ENCODE measurements at regions not wholly inside any gene's neighbourhood (a gene's known extent, or its start where the extent isn't known, plus 50 kb on each side); places are given as distances from the start of the nearest gene placed in this dataset.

DNA sequence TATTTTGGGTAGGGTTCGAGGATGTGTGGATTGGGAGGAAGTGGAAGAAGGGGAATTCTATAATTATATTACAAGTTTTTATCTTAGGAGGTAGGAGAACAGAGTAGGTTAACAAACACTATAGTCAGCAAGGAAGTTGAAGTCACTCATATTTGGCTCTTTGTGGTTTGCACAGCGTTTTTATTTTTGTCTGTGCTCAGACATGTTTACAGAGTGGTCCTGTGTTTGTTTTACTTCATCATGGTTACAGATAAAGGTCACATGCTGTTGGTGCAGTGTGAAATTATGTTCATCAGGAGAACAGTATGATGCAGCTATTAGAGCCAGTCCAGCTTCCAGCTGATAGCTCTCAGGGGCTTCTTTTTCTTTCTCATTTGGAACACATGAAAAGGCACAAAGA lies 299.9 kb upstream of the SFRP2 start:
- H3K36me3 ChIP-seq: no peaks in the 10 kb centered on the region
- TF ChIP-seq POLR2A (IDR thresholded peaks at IDR 0.05): no peak
- TF ChIP-seq, protein P1, sequence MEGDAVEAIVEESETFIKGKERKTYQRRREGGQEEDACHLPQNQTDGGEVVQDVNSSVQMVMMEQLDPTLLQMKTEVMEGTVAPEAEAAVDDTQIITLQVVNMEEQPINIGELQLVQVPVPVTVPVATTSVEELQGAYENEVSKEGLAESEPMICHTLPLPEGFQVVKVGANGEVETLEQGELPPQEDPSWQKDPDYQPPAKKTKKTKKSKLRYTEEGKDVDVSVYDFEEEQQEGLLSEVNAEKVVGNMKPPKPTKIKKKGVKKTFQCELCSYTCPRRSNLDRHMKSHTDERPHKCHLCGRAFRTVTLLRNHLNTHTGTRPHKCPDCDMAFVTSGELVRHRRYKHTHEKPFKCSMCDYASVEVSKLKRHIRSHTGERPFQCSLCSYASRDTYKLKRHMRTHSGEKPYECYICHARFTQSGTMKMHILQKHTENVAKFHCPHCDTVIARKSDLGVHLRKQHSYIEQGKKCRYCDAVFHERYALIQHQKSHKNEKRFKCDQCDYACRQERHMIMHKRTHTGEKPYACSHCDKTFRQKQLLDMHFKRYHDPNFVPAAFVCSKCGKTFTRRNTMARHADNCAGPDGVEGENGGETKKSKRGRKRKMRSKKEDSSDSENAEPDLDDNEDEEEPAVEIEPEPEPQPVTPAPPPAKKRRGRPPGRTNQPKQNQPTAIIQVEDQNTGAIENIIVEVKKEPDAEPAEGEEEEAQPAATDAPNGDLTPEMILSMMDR (IDR thresholded peaks at IDR 0.05): no peak
- DNase-seq: no peak
- intact Hi-C loops (cut with DNase I): no loop called here
- WGBS, 2 donors: 50 to 53% methylated on average over 2 of the region's 2 CpGs
- H3K27ac ChIP-seq: no peak overlapping the region
- no peaks in the 10 kb centered on the region for H3K9me3 ChIP-seq
- H3K27me3 ChIP-seq: no peaks in the 10 kb centered on the region
- no peaks in the 10 kb centered on the region for H3K4me1 ChIP-seq
- no peak overlapping the region for H3K4me3 ChIP-seq (replicated peaks in 1 of 3)

DNA sequence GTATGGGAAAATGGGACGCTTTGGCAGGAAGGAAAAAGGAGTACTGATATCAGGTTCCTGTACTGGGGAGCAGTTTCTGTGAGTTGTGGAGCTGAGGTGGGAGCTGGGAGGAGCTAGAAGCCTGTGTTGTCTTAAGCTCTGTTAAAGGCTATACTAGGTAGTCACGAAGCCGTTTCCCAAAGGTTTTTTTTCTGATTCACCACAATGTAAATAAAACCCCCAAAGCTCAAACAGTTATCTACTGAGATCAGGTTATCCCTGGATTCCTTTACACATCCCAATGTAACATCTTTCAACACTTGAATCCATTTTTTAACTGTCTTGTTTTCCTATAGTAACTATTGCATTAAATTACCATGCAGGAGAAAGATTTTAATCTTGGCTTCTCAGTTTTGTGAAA lies 297.4 kb upstream of the SFRP2 start:
- Histone ChIP-seq H3K27me3 (no peaks in the 10 kb centered on the region), H3K4me3 (replicated peaks in 1 of 3) (no peak overlapping the region), H3K27ac (no peak overlapping the region), H3K36me3 (no peaks in the 10 kb centered on the region), H3K9me3 (no peaks in the 10 kb centered on the region), H3K4me1 (no peaks in the 10 kb centered on the region)
- no peak for TF ChIP-seq POLR2A (IDR thresholded peaks at IDR 0.05)
- TF ChIP-seq, protein P1 (IDR thresholded peaks at IDR 0.05): no peak
- DNase-seq: no peak
- intact Hi-C loops (cut with DNase I): no loop called here
- 26 to 39% methylated on average over 3 of the region's 3 CpGs for WGBS, 2 donors

DNA sequence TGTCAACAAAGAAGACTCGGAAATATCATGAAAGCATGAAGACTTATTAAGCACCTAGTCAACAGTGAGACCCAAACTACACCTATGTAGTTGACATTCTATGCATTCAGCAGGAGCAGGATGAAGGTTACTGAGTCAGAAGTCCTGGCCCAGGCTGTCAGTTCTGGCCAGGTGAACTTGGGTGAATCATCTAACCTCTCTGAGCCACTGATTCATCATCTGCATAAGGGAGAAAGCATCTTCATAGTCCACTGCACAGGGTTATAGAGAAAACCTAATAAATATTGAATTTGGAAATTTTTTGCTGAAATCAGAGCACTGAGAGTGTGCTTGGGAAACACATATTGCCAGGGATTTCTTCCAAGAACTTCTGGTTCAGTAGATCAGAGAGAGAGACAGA lies 296.0 kb upstream of the SFRP2 start:
- intact Hi-C loops (cut with DNase I): no loop called here
- no peak overlapping the region for H3K4me3 ChIP-seq (replicated peaks in 1 of 3)
- H3K4me1 ChIP-seq: no peaks in the 10 kb centered on the region
- no peak for DNase-seq
- no peak overlapping the region for H3K27ac ChIP-seq
- H3K9me3 ChIP-seq: no peaks in the 10 kb centered on the region
- no peaks in the 10 kb centered on the region for H3K36me3 ChIP-seq
- 89 to 91% methylated on average over 1 of the region's 1 CpG for WGBS, 2 donors
- H3K27me3 ChIP-seq: no peaks in the 10 kb centered on the region
- no peak for TF ChIP-seq POLR2A (IDR thresholded peaks at IDR 0.05)
- TF ChIP-seq, protein P1 (IDR thresholded peaks at IDR 0.05): no peak

DNA sequence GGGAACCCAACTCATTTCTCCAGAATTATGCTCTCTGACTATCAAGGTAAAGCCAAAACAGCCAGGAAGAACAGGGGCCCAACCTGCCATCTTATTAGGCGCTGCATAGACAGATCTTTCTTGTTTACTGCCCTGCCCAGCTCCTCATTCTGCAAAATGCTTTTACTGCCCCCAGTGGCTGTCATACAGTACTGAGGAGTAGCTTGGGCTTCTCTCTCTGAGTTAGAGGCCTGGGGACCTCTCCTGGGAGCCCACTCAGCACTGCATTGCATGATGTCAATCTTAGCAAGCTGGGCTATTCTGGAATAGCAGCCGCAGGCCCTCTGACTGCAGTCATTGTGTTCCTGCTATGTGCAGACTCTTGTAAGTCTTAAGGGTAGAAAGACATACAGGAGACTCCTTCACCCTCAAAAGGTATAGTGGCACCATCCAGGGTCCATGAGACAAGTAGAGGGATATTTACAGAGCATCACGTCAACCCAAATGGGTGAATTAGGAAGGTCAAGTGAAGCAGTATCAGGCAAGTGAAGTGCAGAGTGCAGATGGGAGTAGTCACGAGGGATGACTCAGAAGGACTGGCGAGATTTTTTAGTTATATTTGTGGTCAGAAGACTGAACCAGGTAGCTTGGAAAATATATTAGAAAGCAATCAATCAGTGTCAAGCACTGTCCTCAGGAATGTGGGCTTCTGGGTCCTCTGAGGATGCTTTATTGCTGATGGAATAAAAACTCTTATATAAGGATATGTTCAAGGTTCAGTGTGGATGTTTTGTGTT lies 294.1 kb upstream of the SFRP2 start:
- intact Hi-C loops (cut with DNase I): no loop called here
- Histone ChIP-seq H3K27ac (no peak overlapping the region), H3K4me3 (replicated peaks in 1 of 3) (no peak overlapping the region), H3K4me1 (no peaks in the 10 kb centered on the region), H3K9me3 (no peaks in the 10 kb centered on the region), H3K36me3 (no peaks in the 10 kb centered on the region), H3K27me3 (no peaks in the 10 kb centered on the region)
- WGBS, 2 donors: 77 to 79% methylated on average over 5 of the region's 5 CpGs
- TF ChIP-seq, protein P1 (IDR thresholded peaks at IDR 0.05): no peak
- no peak for TF ChIP-seq POLR2A (IDR thresholded peaks at IDR 0.05)
- no peak for DNase-seq

DNA sequence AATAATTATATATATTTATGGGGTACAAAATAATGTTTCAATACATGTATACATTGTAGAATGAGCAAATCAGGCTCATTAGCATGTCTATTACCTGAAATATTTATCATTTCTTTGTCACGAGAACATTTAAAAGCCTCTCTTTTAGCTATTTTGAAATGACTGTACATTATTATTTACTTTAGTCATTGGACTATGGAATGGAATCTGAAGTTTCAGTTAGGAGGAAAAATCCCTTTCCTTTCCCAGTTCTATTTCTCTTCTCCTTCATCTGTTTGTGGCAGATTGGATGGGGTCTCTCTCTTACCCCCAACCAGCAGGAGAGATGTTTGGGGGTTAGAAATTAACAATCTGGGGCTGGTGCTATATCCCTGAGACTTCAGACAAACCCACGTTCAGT lies 292.5 kb upstream of the SFRP2 start:
- no peak for DNase-seq
- intact Hi-C loops (cut with DNase I): no loop called here
- no peak overlapping the region for H3K4me3 ChIP-seq (replicated peaks in 1 of 3)
- H3K36me3 ChIP-seq: no peaks in the 10 kb centered on the region
- H3K27me3 ChIP-seq: no peaks in the 10 kb centered on the region
- H3K4me1 ChIP-seq: no peaks in the 10 kb centered on the region
- TF ChIP-seq, protein P1 (IDR thresholded peaks at IDR 0.05): no peak
- TF ChIP-seq POLR2A (IDR thresholded peaks at IDR 0.05): no peak
- no peak overlapping the region for H3K27ac ChIP-seq
- H3K9me3 ChIP-seq: no peaks in the 10 kb centered on the region
- WGBS, 2 donors: 84 to 94% methylated on average over 2 of the region's 2 CpGs

All from thyroid gland (tissue), 4 donors.